ENCODE measurements at regions not wholly inside any gene's neighbourhood (a gene's known extent, or its start where the extent isn't known, plus 50 kb on each side); places are given as distances from the start of the nearest gene placed in this dataset.

GRCh38 chr1:208903251-208903905, 659.2 kb upstream of the PLXNA2 start:
- no peaks in the 10 kb centered on the region for H3K27me3 Mint-ChIP-seq (ENCODE audit: insufficient read depth)
- TF ChIP-seq CTCF (IDR thresholded peaks at IDR 0.05) = no peak
- H3K4me3 Mint-ChIP-seq = no peak overlapping the region
- peaks cover 5% of the 10 kb centered on the region; the same call in 1 of the 2 replicates for H3K36me3 Mint-ChIP-seq (ENCODE audit: low read depth)
- H3K27ac Mint-ChIP-seq = no peak overlapping the region
- peaks cover 41% of the 10 kb centered on the region for H3K9me3 Mint-ChIP-seq
- no peak for DNase-seq
- H3K4me1 Mint-ChIP-seq (ENCODE audit: low read depth) = no peaks in the 10 kb centered on the region

- no peak for DNase-seq
- TF ChIP-seq CTCF (IDR thresholded peaks at IDR 0.05) = no peak
- H3K27ac Mint-ChIP-seq = no peak overlapping the region
- peaks cover 27% of the 10 kb centered on the region for H3K9me3 Mint-ChIP-seq
- H3K4me1 Mint-ChIP-seq (ENCODE audit: low read depth) = no peaks in the 10 kb centered on the region
- no peak overlapping the region for H3K4me3 Mint-ChIP-seq
- no peaks in the 10 kb centered on the region for H3K27me3 Mint-ChIP-seq (ENCODE audit: insufficient read depth)
- H3K36me3 Mint-ChIP-seq (ENCODE audit: low read depth) = no peaks in the 10 kb centered on the region
Observed at GRCh38 chr1:208907790-208908189, 663.6 kb upstream of the PLXNA2 start.

GRCh38 chr1:208909011-208909984, 665.1 kb upstream of the PLXNA2 start:
- no peak overlapping the region for H3K27ac Mint-ChIP-seq
- DNase-seq = no peak

GRCh38 chr1:208910161-208910560, 666.0 kb upstream of the PLXNA2 start:
- no peaks in the 10 kb centered on the region for H3K4me1 Mint-ChIP-seq (ENCODE audit: low read depth)
- H3K27ac Mint-ChIP-seq = no peak overlapping the region
- no peak for DNase-seq
- no peak for TF ChIP-seq CTCF (IDR thresholded peaks at IDR 0.05)
- H3K27me3 Mint-ChIP-seq (ENCODE audit: insufficient read depth) = no peaks in the 10 kb centered on the region
- peaks cover 22% of the 10 kb centered on the region for H3K9me3 Mint-ChIP-seq
- no peaks in the 10 kb centered on the region for H3K36me3 Mint-ChIP-seq (ENCODE audit: low read depth)
- H3K4me3 Mint-ChIP-seq = no peak overlapping the region

More at GRCh38 chr1:208909011-208909984, 665.1 kb upstream of the PLXNA2 start:
- no peak for TF ChIP-seq CTCF (IDR thresholded peaks at IDR 0.05)
- H3K27me3 Mint-ChIP-seq (ENCODE audit: insufficient read depth) = no peaks in the 10 kb centered on the region
- no peaks in the 10 kb centered on the region for H3K4me1 Mint-ChIP-seq (ENCODE audit: low read depth)
- no peak overlapping the region for H3K4me3 Mint-ChIP-seq
- H3K36me3 Mint-ChIP-seq (ENCODE audit: low read depth) = no peaks in the 10 kb centered on the region
- H3K9me3 Mint-ChIP-seq = peaks cover 23% of the 10 kb centered on the region

- no peak overlapping the region for H3K27ac Mint-ChIP-seq
- no peaks in the 10 kb centered on the region; the same call in 1 of the 2 replicates for H3K36me3 Mint-ChIP-seq (ENCODE audit: low read depth)
Observed at GRCh38 chr1:208917281-208917680, 666.2 kb upstream of the CAMK1G start.

More at GRCh38 chr1:208917281-208917680, 666.2 kb upstream of the CAMK1G start:
- DNase-seq = no peak
- Mint-ChIP-seq H3K4me3 (no peak overlapping the region), H3K4me1 (ENCODE audit: low read depth) (no peaks in the 10 kb centered on the region; the same call in 1 of the 2 replicates), H3K9me3 (peaks cover 31% of the 10 kb centered on the region), H3K27me3 (ENCODE audit: insufficient read depth) (no peaks in the 10 kb centered on the region)
- TF ChIP-seq CTCF (IDR thresholded peaks at IDR 0.05) = no peak

All from HFFc6 (cell line).